Calu3 (cell line): ENCODE measurements at regions not wholly inside any gene's neighbourhood (a gene's known extent, or its start where the extent isn't known, plus 50 kb on each side); places are given as distances from the start of the nearest gene placed in this dataset.
"Not testable (repeated sequence)": the region's sequence is repeated elsewhere in the genome, so short reads cannot be mapped to it uniquely, and the experiment has no call there.

Source experiments
- BruUV-seq: library from RNA; stranded (reverse); fragments of 400-500 nt; replicated peaks from 2 replicates; lab custom pipeline; 2021; lab: Mats Ljungman, UMichigan
- CTCF ChIA-PET: fragments of 300-600 bp; sonication (Branson Sonifier 250); formaldehyde crosslinking; loops from one replicate; lab custom pipeline; 2022; ENCODE audit warnings: antibody characterized with exemption; lab: Charles Lee
- DNase-seq: peaks from one replicate; pipeline ENCODE4 v3.0.0; 2022
- H3K27ac Mint-ChIP-seq: one replicate; pipeline ENCODE4 v1.8.0; 2022; ENCODE audit warnings: mixed read lengths; ENCODE audit not compliant: unreplicated experiment
- H3K27me3 Mint-ChIP-seq: one replicate; pipeline ENCODE4 v1.8.0; 2022; ENCODE audit warnings: mixed read lengths; ENCODE audit not compliant: unreplicated experiment
- H3K36me3 Mint-ChIP-seq: one replicate; pipeline ENCODE4 v1.8.0; 2022; ENCODE audit warnings: mild to moderate bottlenecking, moderate library complexity, mixed read lengths; ENCODE audit not compliant: insufficient read depth, unreplicated experiment
- H3K4me1 Mint-ChIP-seq: one replicate; pipeline ENCODE4 v1.8.0; 2022; ENCODE audit warnings: mild to moderate bottlenecking, low read depth, mixed read lengths; ENCODE audit not compliant: unreplicated experiment
- H3K4me3 Mint-ChIP-seq: one replicate; pipeline ENCODE4 v1.8.0; 2022; ENCODE audit warnings: mild to moderate bottlenecking, low read depth, moderate library complexity, mixed read lengths; ENCODE audit not compliant: unreplicated experiment
- H3K9me3 Mint-ChIP-seq: one replicate; pipeline ENCODE4 v1.8.0; 2022; ENCODE audit warnings: low read depth, mixed read lengths; ENCODE audit not compliant: unreplicated experiment
- CTCF ChIP-seq: fragments of 200-600 bp; IDR thresholded peaks from one replicate; pipeline ENCODE4 v1.8.0; 2022; ENCODE audit warnings: antibody characterized with exemption; ENCODE audit not compliant: unreplicated experiment
- intact Hi-C: fragments of 100-400 bp; cut with micrococcal nuclease; formaldehyde crosslinking; loops from one replicate; pipeline ENCODE4 v1.10.0; 2022; ENCODE audit not compliant: unreplicated experiment

- TF ChIP-seq CTCF = no peak
- Mint-ChIP-seq H3K4me1 (no peaks in the 10 kb centered on the region), H3K27ac (no peak overlapping the region), H3K36me3 (no peaks in the 10 kb centered on the region), H3K9me3 (peaks cover 4% of the 10 kb centered on the region), H3K27me3 (peaks cover 16% of the 10 kb centered on the region), H3K4me3 (no peak overlapping the region)
- BruUV-seq = no TSS peak
- no peak for DNase-seq
- CTCF ChIA-PET = no interaction called here
- intact Hi-C loops = no loop called here
Measured at GRCh38 chr4:71095545-71095944, 102.1 kb downstream of the DCK start.

- BruUV-seq = no TSS peak
- Mint-ChIP-seq H3K36me3 (no peaks in the 10 kb centered on the region), H3K4me1 (no peaks in the 10 kb centered on the region), H3K27ac (no peak overlapping the region), H3K4me3 (no peak overlapping the region), H3K27me3 (no peaks in the 10 kb centered on the region), H3K9me3 (no peaks in the 10 kb centered on the region)
- CTCF ChIA-PET = interaction anchor here (0.5 kb wide), 1 partner anchor 14 kb away, joined by 3 read pairs; no protein-coding TSS in a partner anchor
- no peak for TF ChIP-seq CTCF
- intact Hi-C loops = no loop called here
- DNase-seq = no peak
Measured at GRCh38 chr4:71107726-71108125, 114.3 kb downstream of the DCK start.

- Mint-ChIP-seq H3K27ac (no peak overlapping the region), H3K27me3 (no peaks in the 10 kb centered on the region), H3K4me1 (no peaks in the 10 kb centered on the region), H3K36me3 (no peaks in the 10 kb centered on the region), H3K4me3 (no peak overlapping the region), H3K9me3 (no peaks in the 10 kb centered on the region)
- intact Hi-C loops = no loop called here
- BruUV-seq = no TSS peak
- TF ChIP-seq CTCF = no peak
- CTCF ChIA-PET = no interaction called here
- no peak for DNase-seq
Measured at GRCh38 chr4:71110499-71110898, 117.0 kb downstream of the DCK start.

GRCh38 chr4:71111133-71111532, 117.7 kb downstream of the DCK start:
- H3K4me1 Mint-ChIP-seq, H3K4me3 Mint-ChIP-seq, intact Hi-C loops, H3K36me3 Mint-ChIP-seq, H3K27ac Mint-ChIP-seq, CTCF ChIA-PET, H3K9me3 Mint-ChIP-seq, DNase-seq, BruUV-seq, H3K27me3 Mint-ChIP-seq: not testable (repeated sequence)

- H3K4me1 Mint-ChIP-seq = no peaks in the 10 kb centered on the region
- no peak overlapping the region for H3K27ac Mint-ChIP-seq
- H3K36me3 Mint-ChIP-seq = no peaks in the 10 kb centered on the region
- DNase-seq = peak; percentile 21
- TF ChIP-seq CTCF = no peak
- H3K4me3 Mint-ChIP-seq = no peak overlapping the region
- no TSS peak for BruUV-seq
- intact Hi-C loops = no loop called here
- H3K9me3 Mint-ChIP-seq = no peaks in the 10 kb centered on the region
- CTCF ChIA-PET = no interaction called here
- no peaks in the 10 kb centered on the region for H3K27me3 Mint-ChIP-seq
Measured at GRCh38 chr4:71113294-71113693, 119.8 kb downstream of the DCK start.
